ENCODE measurements at regions not wholly inside any gene's neighbourhood (a gene's known extent, or its start where the extent isn't known, plus 50 kb on each side); places are given as distances from the start of the nearest gene placed in this dataset.

DNA sequence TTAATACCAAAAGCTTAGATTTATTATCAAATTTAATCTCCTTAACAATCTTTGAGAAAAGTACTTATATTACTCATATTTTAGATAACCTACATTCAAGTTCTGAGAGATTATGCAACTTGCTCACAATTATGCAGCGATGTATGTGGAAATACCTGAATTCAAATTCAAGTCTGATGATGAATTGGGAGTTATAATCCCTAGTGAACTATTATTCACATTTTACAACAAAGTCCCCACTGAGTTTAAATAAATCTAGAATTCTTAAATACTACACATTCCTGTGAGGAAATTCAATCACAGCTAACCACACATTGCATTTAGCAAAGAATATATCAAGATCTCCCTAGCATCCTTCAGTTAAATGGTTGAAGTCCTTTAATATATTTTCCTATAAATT, 278.4 kb downstream of the NOL4 start:
- ATAC-seq (no peak), DNase-seq (ENCODE audit: low spot score) (no peak)
- no peaks in the 10 kb centered on the region for H3K27me3 Mint-ChIP-seq (ENCODE audit: insufficient read depth, low read depth, poor library complexity)
- Histone ChIP-seq H3K79me2 (replicated peaks; ENCODE audit: insufficient read depth) (no peaks in the 10 kb centered on the region), H2AFZ (no peak overlapping the region), H3K4me2 (no peak overlapping the region), H3K4me3 (no peak overlapping the region), H3K27ac (ENCODE audit: low read depth) (no peak overlapping the region), H3K9me2 (ENCODE audit: insufficient read depth) (no peaks in the 10 kb centered on the region), H3F3A (replicated peaks; ENCODE audit: low read depth) (no peaks in the 10 kb centered on the region), H3K36me3 (ENCODE audit: insufficient read depth) (no peaks in the 10 kb centered on the region), H4K20me1 (replicated peaks; ENCODE audit: insufficient read depth) (no peaks in the 10 kb centered on the region), H3K4me1 (ENCODE audit: insufficient read depth) (no peaks in the 10 kb centered on the region), H3K27me3 (ENCODE audit: insufficient read depth) (no peaks in the 10 kb centered on the region)
- no peaks in the 10 kb centered on the region for H3K36me3 Mint-ChIP-seq (ENCODE audit: low read depth)
- H3K4me3 Mint-ChIP-seq: no peak overlapping the region
- TF ChIP-seq, protein P1, sequence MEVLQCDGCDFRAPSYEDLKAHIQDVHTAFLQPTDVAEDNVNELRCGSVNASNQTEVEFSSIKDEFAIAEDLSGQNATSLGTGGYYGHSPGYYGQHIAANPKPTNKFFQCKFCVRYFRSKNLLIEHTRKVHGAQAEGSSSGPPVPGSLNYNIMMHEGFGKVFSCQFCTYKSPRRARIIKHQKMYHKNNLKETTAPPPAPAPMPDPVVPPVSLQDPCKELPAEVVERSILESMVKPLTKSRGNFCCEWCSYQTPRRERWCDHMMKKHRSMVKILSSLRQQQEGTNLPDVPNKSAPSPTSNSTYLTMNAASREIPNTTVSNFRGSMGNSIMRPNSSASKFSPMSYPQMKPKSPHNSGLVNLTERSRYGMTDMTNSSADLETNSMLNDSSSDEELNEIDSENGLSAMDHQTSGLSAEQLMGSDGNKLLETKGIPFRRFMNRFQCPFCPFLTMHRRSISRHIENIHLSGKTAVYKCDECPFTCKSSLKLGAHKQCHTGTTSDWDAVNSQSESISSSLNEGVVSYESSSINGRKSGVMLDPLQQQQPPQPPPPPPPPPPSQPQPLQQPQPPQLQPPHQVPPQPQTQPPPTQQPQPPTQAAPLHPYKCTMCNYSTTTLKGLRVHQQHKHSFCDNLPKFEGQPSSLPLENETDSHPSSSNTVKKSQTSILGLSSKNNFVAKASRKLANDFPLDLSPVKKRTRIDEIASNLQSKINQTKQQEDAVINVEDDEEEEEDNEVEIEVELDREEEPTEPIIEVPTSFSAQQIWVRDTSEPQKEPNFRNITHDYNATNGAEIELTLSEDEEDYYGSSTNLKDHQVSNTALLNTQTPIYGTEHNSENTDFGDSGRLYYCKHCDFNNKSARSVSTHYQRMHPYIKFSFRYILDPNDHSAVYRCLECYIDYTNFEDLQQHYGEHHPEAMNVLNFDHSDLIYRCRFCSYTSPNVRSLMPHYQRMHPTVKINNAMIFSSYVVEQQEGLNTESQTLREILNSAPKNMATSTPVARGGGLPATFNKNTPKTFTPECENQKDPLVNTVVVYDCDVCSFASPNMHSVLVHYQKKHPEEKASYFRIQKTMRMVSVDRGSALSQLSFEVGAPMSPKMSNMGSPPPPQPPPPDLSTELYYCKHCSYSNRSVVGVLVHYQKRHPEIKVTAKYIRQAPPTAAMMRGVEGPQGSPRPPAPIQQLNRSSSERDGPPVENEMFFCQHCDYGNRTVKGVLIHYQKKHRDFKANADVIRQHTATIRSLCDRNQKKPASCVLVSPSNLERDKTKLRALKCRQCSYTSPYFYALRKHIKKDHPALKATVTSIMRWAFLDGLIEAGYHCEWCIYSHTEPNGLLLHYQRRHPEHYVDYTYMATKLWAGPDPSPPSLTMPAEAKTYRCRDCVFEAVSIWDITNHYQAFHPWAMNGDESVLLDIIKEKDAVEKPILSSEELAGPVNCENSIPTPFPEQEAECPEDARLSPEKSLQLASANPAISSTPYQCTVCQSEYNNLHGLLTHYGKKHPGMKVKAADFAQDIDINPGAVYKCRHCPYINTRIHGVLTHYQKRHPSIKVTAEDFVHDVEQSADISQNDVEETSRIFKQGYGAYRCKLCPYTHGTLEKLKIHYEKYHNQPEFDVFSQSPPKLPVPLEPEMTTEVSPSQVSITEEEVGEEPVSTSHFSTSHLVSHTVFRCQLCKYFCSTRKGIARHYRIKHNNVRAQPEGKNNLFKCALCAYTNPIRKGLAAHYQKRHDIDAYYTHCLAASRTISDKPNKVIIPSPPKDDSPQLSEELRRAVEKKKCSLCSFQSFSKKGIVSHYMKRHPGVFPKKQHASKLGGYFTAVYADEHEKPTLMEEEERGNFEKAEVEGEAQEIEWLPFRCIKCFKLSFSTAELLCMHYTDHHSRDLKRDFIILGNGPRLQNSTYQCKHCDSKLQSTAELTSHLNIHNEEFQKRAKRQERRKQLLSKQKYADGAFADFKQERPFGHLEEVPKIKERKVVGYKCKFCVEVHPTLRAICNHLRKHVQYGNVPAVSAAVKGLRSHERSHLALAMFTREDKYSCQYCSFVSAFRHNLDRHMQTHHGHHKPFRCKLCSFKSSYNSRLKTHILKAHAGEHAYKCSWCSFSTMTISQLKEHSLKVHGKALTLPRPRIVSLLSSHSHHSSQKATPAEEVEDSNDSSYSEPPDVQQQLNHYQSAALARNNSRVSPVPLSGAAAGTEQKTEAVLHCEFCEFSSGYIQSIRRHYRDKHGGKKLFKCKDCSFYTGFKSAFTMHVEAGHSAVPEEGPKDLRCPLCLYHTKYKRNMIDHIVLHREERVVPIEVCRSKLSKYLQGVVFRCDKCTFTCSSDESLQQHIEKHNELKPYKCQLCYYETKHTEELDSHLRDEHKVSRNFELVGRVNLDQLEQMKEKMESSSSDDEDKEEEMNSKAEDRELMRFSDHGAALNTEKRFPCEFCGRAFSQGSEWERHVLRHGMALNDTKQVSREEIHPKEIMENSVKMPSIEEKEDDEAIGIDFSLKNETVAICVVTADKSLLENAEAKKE (CRISPR knock-in tag; IDR thresholded peaks at IDR 0.05): no peak
- TF ChIP-seq ZNF114 (CRISPR knock-in tag; IDR thresholded peaks at IDR 0.05) (no peak), REST (IDR thresholded peaks at IDR 0.05; ENCODE audit: unreplicated experiment) (no peak), JUNB (IDR thresholded peaks at IDR 0.05; ENCODE audit: unreplicated experiment) (no peak), POLR2AphosphoS5 (IDR thresholded peaks at IDR 0.05; ENCODE audit: low read depth) (no peak), ETS1 (IDR thresholded peaks at IDR 0.05) (no peak), EZH2 (IDR thresholded peaks at IDR 0.05; ENCODE audit: low read depth, unreplicated experiment) (no peak), EZH2phosphoT487 (IDR thresholded peaks at IDR 0.05; ENCODE audit: unreplicated experiment) (no peak), NANOG (IDR thresholded peaks at IDR 0.05; ENCODE audit: borderline replicate concordance) (no peak), CREB1 (CRISPR knock-in tag; IDR thresholded peaks at IDR 0.05; ENCODE audit: low read depth) (no peak), ZNF331 (CRISPR knock-in tag; IDR thresholded peaks at IDR 0.05; ENCODE audit: low read depth) (no peak), STAT1 (IDR thresholded peaks at IDR 0.05; ENCODE audit: unreplicated experiment) (no peak), CTCF (conservative IDR thresholded peaks at IDR 0.05; ENCODE audit: low read depth in 2 of 2) (no peak)
- H3K27ac Mint-ChIP-seq: no peak overlapping the region
- H3K4me1 Mint-ChIP-seq: no peaks in the 10 kb centered on the region
- no peaks in the 10 kb centered on the region for H3K9me3 Mint-ChIP-seq

Measured in GM23338 (cell line).